Astrocyte (in vitro differentiated cells and primary cell): ENCODE measurements at regions not wholly inside any gene's neighbourhood (a gene's known extent, or its start where the extent isn't known, plus 50 kb on each side); places are given as distances from the start of the nearest gene placed in this dataset.

Source experiments
- DNase-seq: peaks from one replicate; pipeline ENCODE4 v3.0.0-alpha.2; 2010; ENCODE audit warnings: low read depth
- FAIRE-seq: peaks from 2 replicates; lab custom pipeline; 2011; peaks lifted over from hg19 to GRCh38; lab: Jason Lieb, UNC
- H2AFZ ChIP-seq: 2 replicates; pipeline ENCODE4 v1.6.0; 2012; ENCODE audit warnings: low read depth, low read length, inconsistent platforms
- H3K27ac ChIP-seq: 2 replicates; pipeline ENCODE4 v1.5.1; 2011; ENCODE audit warnings: low read depth, low read length, inconsistent platforms
- H3K27me3 ChIP-seq: 2 replicates; pipeline ENCODE4 v1.6.0; 2011; ENCODE audit warnings: low read length, inconsistent platforms; ENCODE audit not compliant: insufficient read depth
- H3K36me3 ChIP-seq: 2 replicates; pipeline ENCODE4 v1.5.1; 2011; ENCODE audit warnings: low read length, inconsistent platforms; ENCODE audit not compliant: insufficient read depth
- H3K4me1 ChIP-seq: 2 replicates; pipeline ENCODE4 v1.5.1; 2011; ENCODE audit warnings: low read length, inconsistent platforms; ENCODE audit not compliant: insufficient read depth
- H3K4me2 ChIP-seq: 2 replicates; pipeline ENCODE4 v1.6.0; 2012; ENCODE audit warnings: low read length, inconsistent platforms
- H3K4me3 ChIP-seq: 2 replicates; pipeline ENCODE4 v1.5.1; 2011; ENCODE audit warnings: low read depth, mild to moderate bottlenecking, low read length, inconsistent platforms; ENCODE audit not compliant: insufficient read depth
- H3K79me2 ChIP-seq: 2 replicates; pipeline ENCODE4 v1.6.0; 2012; ENCODE audit warnings: mild to moderate bottlenecking, low read length, inconsistent platforms; ENCODE audit not compliant: insufficient read depth
- H3K9ac ChIP-seq: 2 replicates; pipeline ENCODE4 v1.6.0; 2012; ENCODE audit warnings: mild to moderate bottlenecking, low read length, inconsistent platforms
- H3K9me3 ChIP-seq: 2 replicates; pipeline ENCODE4 v1.5.1; 2012; ENCODE audit warnings: low read depth, mild to moderate bottlenecking, low read length, inconsistent platforms; ENCODE audit not compliant: insufficient read depth
- H4K20me1 ChIP-seq: 2 replicates; pipeline ENCODE4 v1.6.0; 2012; ENCODE audit warnings: low read length, inconsistent platforms; ENCODE audit not compliant: insufficient read depth
- H3K27ac Mint-ChIP-seq: one replicate; pipeline ENCODE4 v1.8.0; 2021; ENCODE audit warnings: mild to moderate bottlenecking, mixed read lengths; ENCODE audit not compliant: unreplicated experiment
- H3K27me3 Mint-ChIP-seq: one replicate; pipeline ENCODE4 v1.8.0; 2021; ENCODE audit warnings: low read depth, mixed read lengths; ENCODE audit not compliant: unreplicated experiment
- H3K36me3 Mint-ChIP-seq: one replicate; pipeline ENCODE4 v1.8.0; 2021; ENCODE audit warnings: low read depth, mixed read lengths; ENCODE audit not compliant: unreplicated experiment
- H3K4me1 Mint-ChIP-seq: one replicate; pipeline ENCODE4 v1.8.0; 2021; ENCODE audit warnings: low read depth, mixed read lengths; ENCODE audit not compliant: unreplicated experiment
- H3K4me3 Mint-ChIP-seq: one replicate; pipeline ENCODE4 v1.8.0; 2021; ENCODE audit warnings: mild to moderate bottlenecking, moderate library complexity, mixed read lengths; ENCODE audit not compliant: unreplicated experiment
- H3K9me3 Mint-ChIP-seq: one replicate; pipeline ENCODE4 v1.8.0; 2021; ENCODE audit warnings: mild to moderate bottlenecking, mixed read lengths; ENCODE audit not compliant: unreplicated experiment
- EZH2 ChIP-seq: IDR thresholded peaks from 2 replicates; pipeline ENCODE4 v1.6.1; 2012; ENCODE audit warnings: mild to moderate bottlenecking, low read length, inconsistent platforms; ENCODE audit not compliant: insufficient read depth
- TF ChIP-seq, protein P1 (sequence below): IDR thresholded peaks from 2 replicates; pipeline ENCODE4 v1.5.1; 2011; ENCODE audit warnings: low read depth, mild to moderate bottlenecking, inconsistent platforms, low read length, moderate library complexity; ENCODE audit not compliant: insufficient read depth

DNA sequence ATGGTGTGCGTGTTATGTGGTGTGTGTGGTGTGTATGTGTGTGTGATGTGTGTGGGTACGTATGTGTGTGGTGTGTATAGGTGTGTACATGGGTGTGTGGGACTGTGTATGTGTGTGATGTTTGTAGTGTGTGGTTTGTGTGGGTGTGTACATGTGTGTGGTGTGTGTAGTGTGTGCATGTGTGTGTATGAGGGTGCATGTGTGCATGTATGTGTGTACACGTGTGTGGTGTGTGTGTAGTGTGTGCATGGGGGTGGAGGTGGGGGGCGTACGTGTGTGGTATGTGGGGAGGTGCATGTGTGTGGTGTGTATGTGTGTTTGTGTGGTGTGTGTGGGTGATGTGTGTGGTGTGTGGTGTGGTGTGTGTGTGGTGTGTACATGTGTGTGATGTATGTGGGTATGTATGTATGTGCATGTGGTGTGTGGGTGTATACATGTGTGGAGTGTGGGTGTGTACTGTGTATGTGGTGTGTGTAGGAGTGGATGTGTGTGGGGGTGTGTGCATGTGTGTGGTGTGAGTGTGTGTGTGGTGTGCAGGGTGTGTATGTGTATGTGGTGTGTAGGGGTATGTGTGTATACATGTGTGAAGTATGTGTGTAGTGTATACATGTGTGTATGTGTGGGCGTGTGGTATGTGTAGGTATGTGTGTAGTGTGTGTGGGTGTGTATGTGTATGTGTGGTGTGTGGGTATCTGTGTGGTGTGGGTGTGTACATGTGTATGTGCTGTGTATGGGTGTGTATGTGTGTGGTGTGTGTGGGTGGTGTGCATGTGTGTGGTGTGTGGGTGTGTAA lies 119.8 kb upstream of the GSC start:
- H3K9me3 Mint-ChIP-seq = no peaks in the 10 kb centered on the region
- Histone ChIP-seq H3K4me3 (no peak overlapping the region), H3K27me3 (no peaks in the 10 kb centered on the region), H3K79me2 (no peaks in the 10 kb centered on the region), H2AFZ (no peak overlapping the region), H3K4me2 (no peak overlapping the region), H3K27ac (no peak overlapping the region), H3K9me3 (peaks cover 12% of the 10 kb centered on the region), H3K4me1 (no peaks in the 10 kb centered on the region), H4K20me1 (no peaks in the 10 kb centered on the region), H3K9ac (no peak overlapping the region), H3K36me3 (no peaks in the 10 kb centered on the region)
- no peak overlapping the region for H3K4me3 Mint-ChIP-seq
- TF ChIP-seq, protein P1, sequence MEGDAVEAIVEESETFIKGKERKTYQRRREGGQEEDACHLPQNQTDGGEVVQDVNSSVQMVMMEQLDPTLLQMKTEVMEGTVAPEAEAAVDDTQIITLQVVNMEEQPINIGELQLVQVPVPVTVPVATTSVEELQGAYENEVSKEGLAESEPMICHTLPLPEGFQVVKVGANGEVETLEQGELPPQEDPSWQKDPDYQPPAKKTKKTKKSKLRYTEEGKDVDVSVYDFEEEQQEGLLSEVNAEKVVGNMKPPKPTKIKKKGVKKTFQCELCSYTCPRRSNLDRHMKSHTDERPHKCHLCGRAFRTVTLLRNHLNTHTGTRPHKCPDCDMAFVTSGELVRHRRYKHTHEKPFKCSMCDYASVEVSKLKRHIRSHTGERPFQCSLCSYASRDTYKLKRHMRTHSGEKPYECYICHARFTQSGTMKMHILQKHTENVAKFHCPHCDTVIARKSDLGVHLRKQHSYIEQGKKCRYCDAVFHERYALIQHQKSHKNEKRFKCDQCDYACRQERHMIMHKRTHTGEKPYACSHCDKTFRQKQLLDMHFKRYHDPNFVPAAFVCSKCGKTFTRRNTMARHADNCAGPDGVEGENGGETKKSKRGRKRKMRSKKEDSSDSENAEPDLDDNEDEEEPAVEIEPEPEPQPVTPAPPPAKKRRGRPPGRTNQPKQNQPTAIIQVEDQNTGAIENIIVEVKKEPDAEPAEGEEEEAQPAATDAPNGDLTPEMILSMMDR = no peak
- no peak for TF ChIP-seq EZH2
- H3K36me3 Mint-ChIP-seq = no peaks in the 10 kb centered on the region
- FAIRE-seq (peak; percentile 5), DNase-seq (no peak)
- peaks cover 41% of the 10 kb centered on the region for H3K27me3 Mint-ChIP-seq
- no peak overlapping the region for H3K27ac Mint-ChIP-seq
- H3K4me1 Mint-ChIP-seq = no peaks in the 10 kb centered on the region

DNA sequence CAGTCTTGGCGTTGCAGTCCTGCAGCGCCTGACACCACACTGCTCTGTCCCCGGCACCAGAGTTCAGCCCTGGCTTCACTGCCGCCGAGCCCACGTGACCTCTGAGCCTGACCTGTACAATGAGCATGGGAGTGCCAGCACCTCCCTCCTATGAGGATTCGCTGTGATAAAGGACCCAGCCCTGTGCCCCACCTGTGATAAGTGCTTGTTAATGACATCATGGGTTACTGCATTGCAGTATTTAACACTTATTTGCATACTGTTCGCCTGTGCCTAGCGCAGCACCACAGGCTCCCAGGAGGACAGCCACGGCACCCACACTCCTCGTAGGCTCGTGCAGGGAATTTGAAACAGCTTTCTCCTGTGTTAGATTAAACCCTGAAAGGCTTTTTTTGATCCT lies 118.2 kb upstream of the GSC start:
- Mint-ChIP-seq H3K9me3 (no peaks in the 10 kb centered on the region), H3K36me3 (no peaks in the 10 kb centered on the region), H3K27me3 (peaks cover 43% of the 10 kb centered on the region), H3K4me1 (no peaks in the 10 kb centered on the region), H3K4me3 (no peak overlapping the region), H3K27ac (no peak overlapping the region)
- no peak for DNase-seq
- Histone ChIP-seq H3K4me1 (no peaks in the 10 kb centered on the region), H3K27ac (no peak overlapping the region), H2AFZ (no peak overlapping the region), H3K9ac (no peak overlapping the region), H3K27me3 (no peaks in the 10 kb centered on the region), H3K36me3 (no peaks in the 10 kb centered on the region), H3K4me3 (no peak overlapping the region), H3K4me2 (no peak overlapping the region), H3K79me2 (no peaks in the 10 kb centered on the region), H4K20me1 (no peaks in the 10 kb centered on the region), H3K9me3 (peaks cover 12% of the 10 kb centered on the region)
- TF ChIP-seq, protein P1 = no peak
- no peak for TF ChIP-seq EZH2
- FAIRE-seq = no peak

DNA sequence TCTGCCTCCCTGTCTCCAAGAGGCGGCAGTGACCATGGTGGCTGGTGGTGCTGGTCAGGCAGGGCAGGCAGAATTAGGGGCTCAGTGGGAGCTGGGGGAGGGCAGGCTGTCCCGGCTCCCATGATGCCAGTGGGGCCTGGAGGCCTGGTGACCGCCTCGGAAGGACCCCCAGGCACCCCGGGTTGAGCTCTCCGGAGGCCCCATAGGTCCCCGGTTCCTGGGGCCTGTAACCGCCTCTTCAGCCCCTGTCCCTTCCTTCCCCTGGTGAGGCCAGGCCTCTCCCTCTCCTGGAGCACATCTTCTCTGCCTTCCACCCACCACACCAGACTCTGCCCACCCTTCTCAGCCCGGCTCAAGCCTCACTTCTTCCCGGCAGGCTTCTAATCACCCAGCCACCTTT lies 117.7 kb upstream of the GSC start:
- Histone ChIP-seq H3K4me3 (no peak overlapping the region), H3K9me3 (peaks cover 12% of the 10 kb centered on the region), H3K27me3 (no peaks in the 10 kb centered on the region), H3K9ac (no peak overlapping the region), H3K4me1 (no peaks in the 10 kb centered on the region), H3K4me2 (no peak overlapping the region), H4K20me1 (no peaks in the 10 kb centered on the region), H3K27ac (no peak overlapping the region), H2AFZ (no peak overlapping the region), H3K79me2 (no peaks in the 10 kb centered on the region), H3K36me3 (no peaks in the 10 kb centered on the region)
- Mint-ChIP-seq H3K27ac (no peak overlapping the region), H3K4me1 (no peaks in the 10 kb centered on the region), H3K9me3 (no peaks in the 10 kb centered on the region), H3K27me3 (peaks cover 43% of the 10 kb centered on the region), H3K36me3 (no peaks in the 10 kb centered on the region), H3K4me3 (no peak overlapping the region)
- TF ChIP-seq, protein P1 = no peak
- TF ChIP-seq EZH2 = no peak
- no peak for DNase-seq
- no peak for FAIRE-seq
